ENCODE measurements at regions not wholly inside any gene's neighbourhood (a gene's known extent, or its start where the extent isn't known, plus 50 kb on each side); places are given as distances from the start of the nearest gene placed in this dataset.
A peak's percentile ranks its signal among the peaks of the same experiment; 100 is the strongest.

DNA sequence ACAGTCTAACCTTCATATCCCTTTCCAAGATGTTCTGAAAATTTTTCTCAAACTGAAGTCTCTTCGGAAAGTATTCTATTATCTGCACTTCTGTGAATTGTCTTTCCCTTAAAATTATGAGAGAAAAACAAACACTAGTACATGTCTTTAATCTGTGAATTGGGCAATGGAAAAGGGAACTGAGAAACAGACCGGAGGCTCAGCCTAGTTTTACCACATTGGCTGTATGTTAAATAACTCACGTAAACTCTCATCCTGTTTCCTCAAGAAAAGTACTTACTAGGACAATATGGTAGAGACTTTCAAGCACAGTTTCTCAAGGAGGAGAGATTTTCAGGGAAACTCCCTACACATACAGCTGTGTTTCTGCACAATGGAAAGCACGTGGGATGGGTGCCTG lies 982.2 kb upstream of the SEMA6D start:
- DNase-seq: no peak

GRCh38 chr15:46751303-46751702 lies 966.0 kb upstream of the SEMA6D start:
- DNase-seq: no peak

GRCh38 chr15:46753946-46754345 lies 963.4 kb upstream of the SEMA6D start:
- DNase-seq: no peak

- no peak for DNase-seq
Measured at GRCh38 chr15:46763091-46763490, 954.2 kb upstream of the SEMA6D start.

DNA sequence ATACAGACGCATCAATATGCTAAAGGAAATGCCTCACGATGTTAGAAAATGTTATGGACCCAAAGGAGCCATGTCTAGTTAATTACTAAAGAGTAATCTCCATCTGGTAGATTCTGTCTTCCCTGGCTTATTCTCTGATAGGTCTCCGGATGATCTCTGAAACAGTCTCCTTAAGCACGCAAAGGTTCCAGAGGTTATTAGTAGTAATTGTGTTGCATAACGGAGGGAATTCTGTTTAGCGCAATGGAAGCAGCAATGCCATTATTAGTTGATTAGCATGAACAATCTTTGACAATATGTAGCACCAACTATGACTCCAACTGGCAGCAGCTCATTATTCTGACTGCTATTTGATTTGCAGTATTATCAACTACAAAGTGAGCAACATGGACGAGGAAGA lies 952.5 kb upstream of the SEMA6D start:
- DNase-seq: no peak

GRCh38 chr15:46766021-46766420 lies 951.3 kb upstream of the SEMA6D start:
- no peak for DNase-seq

DNA sequence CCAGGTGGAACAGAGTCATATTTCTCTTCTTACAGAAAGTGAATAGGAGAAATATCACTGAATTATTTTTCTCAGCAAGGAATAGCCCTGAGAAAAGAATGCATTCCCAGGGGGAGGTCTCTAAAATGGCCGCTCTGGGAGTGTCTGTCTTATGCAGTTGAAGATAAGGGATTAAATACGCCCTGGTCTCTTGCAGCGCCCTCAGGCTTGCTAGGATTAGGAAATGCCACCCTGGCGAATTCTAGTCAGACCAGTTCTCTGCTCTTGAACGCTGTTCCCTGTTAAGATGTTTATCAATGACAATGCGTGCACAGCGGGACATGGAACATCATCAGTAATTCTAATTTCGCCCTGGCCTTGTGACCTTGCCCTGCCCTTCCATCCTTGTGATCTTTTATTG lies 949.0 kb upstream of the SEMA6D start:
- DNase-seq: no peak

DNA sequence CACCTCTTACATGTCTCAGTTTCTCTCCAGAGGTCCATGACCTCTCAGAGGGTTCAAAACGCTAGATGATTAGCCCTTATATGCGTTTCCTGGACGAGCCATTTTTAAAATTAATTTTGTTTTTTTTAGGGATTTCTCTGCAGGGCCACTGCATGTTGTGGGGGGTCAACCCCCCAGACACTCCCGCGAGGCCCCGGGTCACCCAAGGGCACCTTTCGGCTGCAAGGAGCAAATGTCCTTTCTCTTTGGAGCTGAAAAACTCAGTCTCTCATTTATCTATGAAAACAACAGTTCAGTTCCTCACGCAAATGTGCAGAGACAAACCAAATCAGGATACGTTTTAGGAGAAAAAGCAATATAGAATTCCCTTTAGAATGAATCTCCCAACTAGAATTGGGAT lies 944.3 kb upstream of the SEMA6D start:
- DNase-seq: no peak

DNA sequence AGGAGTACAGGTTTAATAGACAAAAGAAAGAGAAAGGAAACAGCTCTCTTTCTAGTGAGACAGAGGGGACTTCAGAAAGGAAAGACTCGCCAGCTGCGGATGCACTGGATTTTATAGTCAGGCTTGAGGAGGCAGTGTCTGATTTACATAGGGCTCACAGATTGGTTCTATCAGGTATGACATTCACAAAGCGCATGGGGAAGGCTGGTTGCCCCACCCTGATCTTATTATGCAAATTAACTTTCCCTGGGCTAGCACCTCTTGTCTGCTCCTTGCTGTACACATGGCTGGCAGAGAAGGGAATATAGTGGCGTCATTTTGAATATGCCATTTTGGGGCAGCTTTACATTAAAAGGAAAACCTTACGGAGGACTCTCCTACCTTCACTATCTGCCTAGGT lies 938.4 kb upstream of the SEMA6D start:
- DNase-seq: no peak

GRCh38 chr15:46786590-46787285 lies 930.6 kb upstream of the SEMA6D start:
- DNase-seq: peak; percentile 65

DNA sequence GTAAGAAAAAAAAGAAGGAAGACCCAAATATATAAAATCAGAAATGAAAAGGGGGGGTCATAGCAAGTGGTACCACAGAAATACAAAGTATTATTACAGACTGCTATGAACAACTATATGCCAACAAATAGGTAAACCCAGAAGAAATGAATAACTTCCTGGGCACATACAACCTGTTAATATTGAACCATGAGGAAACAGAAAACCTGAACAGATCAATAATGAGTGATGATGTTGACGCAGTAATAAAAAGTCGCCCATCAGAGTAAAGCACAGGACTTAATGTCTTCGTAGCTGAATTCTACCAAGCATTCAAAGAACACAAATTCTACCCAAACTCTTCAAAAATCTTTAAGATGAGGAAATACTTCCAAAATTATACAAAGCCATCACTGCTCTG lies 921.6 kb upstream of the SEMA6D start:
- no peak for DNase-seq

- DNase-seq: no peak
Measured at GRCh38 chr15:46808834-46809233, 908.5 kb upstream of the SEMA6D start.

DNA sequence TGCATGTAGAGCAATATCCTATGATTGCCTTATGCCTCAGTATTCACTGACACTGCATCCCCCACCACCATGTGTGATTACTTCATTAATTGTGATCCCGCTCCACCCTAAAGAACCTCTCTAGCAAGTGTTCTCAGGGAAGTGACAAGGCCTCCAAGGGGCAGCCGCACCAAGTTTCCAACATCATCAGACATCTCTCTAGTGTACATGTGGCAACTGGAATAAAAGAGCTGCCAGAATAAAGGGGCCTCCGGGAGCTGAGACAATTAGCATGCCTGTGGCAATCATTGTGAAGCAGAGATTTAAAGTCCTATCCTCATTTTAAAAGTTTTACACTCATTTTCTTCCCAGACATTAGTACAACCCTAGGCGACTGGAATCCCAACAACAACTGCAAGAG lies 902.1 kb upstream of the SEMA6D start:
- DNase-seq: no peak

DNA sequence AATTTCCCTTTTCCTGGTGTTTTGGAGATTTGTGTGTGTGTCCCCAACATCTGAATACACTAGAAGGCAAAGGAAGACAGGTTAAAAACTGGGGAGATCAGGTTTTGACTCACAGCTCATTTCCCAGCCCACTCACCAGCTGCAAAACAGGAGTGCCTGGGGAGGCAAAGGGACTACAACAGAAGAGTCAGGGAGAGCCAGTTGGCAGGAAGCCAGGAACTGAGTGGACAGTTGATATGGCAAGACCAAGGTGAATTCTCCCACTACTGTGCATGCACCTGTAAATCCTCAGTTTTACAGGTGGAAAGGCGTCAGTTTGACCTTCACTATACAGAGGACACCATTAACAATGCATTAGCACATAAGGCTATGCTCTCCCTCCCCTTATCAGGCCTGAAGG lies 901.5 kb upstream of the SEMA6D start:
- no peak for DNase-seq

- no peak for DNase-seq
Measured at GRCh38 chr15:46848704-46849103, 868.6 kb upstream of the SEMA6D start.

DNA sequence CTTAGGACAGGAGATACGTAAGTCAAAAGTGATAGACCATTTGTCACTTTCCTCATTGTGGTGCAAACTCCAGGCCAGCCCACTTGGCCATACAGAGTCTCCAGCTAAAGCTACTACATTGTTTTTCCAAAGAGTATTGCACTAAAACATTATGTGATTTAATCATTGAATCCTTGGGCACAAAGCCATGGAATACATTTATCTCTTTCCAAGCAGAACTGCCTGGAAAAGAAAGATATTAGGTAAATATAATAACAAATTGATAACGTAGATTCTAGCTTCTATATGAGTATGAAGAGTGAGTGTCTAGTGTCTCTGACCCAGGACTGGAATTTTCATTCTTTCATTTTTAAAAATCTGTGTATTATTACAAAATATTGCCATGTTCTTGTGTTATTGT lies 863.7 kb upstream of the SEMA6D start:
- no peak for DNase-seq

GRCh38 chr15:46854564-46854963 lies 862.7 kb upstream of the SEMA6D start:
- DNase-seq: no peak

- DNase-seq: no peak
Measured at GRCh38 chr15:46855388-46855787, 861.9 kb upstream of the SEMA6D start.

DNA sequence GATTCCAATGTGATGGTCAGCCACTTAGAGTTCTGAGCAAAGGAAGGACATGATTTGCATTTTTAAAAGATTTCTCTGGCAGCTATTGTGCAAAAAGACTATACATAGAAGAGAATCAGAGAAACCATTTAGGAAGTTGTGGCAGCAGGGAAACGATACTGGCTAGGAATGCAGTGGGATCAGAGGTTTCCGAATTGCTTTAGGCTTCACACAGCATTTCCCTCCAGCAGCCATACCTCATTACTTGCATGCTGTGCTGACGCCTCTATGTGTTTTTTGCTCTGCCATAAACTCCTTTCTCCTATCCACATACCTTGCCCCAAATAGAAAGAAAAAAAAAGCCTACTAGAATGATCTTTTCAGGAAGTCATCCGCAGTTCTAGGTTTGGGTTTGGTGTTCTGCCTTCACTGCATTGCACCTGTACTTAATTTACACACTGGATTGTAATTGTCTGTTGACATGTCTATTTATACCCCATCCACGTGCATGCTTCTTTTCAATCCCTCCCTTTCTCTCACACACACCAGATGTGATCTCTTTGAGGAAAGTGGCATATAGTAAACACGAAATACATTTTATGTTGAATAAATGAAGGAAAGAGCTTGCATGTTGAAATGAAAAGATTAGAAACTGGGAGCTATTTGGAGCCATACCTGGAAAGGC lies 860.3 kb upstream of the SEMA6D start:
- DNase-seq: peak; percentile 21

GRCh38 chr15:46858150-46858549 lies 859.2 kb upstream of the SEMA6D start:
- DNase-seq: peak; percentile 81

- no peak for DNase-seq
Measured at GRCh38 chr15:46861796-46862195, 855.5 kb upstream of the SEMA6D start.

DNA sequence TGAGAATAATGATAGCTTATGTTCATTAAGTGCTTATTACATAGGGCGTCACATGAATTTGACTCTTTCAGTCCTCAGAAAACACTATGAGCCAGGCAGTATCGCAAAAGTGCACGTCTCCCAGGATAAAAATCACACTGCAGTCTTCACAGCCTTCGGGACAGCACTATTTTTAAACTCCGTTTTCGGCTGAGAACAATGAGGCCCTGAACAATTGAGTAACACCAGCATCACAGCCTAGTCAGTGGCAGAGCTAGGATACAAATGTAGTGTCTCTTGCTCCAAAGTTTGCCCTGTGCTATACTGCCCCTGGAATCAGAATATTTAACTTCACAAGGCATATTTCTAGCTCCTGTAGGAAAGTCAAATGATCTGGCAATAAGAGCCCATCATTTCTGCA lies 852.1 kb upstream of the SEMA6D start:
- no peak for DNase-seq

DNA sequence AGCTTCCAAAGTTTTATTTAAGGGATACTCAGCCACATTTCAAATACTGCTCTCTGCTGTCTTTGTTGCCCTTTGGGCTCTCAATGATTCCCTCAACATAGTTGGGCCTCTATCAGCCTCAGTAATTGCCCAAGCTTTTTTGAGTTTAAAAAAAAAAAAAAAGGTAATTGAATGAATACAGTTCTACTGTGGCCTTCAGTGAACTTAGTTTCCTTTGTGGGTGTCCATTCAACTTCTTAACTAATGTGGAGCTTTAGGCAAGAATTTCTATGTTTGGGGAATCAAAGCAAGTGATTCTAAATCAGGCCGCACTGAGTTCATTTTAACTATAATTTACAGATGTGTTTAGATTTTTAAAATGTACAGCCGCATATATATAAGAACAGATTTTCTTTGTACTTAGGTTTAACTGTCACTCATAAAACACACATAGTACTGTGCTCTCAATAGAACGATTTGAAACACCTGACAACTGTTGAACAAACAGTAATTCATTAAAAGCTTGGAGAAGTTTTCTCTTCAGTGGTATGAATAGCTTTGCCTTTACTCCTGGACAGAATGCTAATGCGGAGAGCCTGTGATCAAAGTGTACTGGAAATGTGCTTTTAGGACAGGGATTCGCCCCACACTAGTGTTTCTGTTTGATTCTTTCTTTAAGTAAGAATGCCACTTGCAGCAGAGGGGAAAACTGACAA lies 844.9 kb upstream of the SEMA6D start:
- DNase-seq: no peak

DNA sequence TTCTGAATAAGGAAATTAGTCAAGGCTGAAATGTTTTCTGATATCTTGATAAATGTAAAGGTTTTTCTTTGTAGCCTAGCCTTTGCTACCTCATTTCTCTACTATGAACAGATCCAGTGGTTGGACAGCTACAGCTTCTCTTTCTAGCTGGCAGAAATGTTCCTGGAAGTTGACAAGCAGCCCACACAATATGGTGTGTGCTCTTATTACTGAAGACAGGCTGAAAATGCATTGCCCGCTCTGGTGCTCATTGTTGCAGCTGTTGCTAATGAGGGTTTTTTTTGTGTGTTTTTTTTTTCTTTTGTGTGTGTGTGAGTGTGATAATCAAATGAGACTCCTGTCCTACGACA lies 844.3 kb upstream of the SEMA6D start:
- DNase-seq: peak; percentile 68
